Suppressor macrophage treated with lipopolysaccharide for 4 hours (primary cell): ENCODE measurements at regions not wholly inside any gene's neighbourhood (a gene's known extent, or its start where the extent isn't known, plus 50 kb on each side); places are given as distances from the start of the nearest gene placed in this dataset.

Experiments
- DNase-seq: peaks from one replicate; pipeline ENCODE4 v3.0.0-alpha.2; 2020

DNA sequence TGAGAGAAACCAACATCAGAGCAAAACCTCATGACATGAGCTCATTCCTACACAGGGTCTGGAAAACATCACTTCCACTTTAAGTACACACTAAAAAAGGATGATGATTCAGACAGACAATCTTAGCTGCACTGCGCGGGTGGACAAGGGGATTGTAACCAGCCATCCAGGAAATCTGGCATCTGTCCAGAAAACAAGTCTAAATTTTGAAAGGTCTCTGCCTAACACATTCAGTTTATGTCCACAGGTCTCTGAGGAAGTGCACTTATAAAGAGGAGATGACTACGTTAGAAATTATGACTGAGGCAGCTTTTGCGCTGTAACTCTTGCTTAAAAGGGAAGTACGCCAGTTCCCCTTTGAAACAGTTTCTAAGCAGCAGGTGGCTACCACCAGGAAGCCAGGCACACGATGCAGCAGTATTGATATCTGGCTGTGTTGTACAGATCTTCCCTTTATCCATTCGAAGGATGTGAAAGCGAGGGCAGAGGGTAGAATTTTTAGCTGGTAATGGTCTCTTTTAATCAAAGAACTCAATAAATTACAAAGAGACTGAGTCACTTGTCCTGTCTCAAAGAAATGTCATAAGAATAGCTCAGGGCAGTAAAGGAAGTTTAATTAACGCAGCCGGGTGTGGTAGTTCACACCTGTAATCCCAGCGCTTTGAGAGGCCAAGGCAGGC, 128.0 kb downstream of the SETD4 start:
- peak; percentile 98 for DNase-seq

- DNase-seq: no peak
These were observed 130.4 kb downstream of the SETD4 start for GRCh38 chr21:35929901-35930300.

GRCh38 chr21:35927262-35927661, 133.1 kb downstream of the SETD4 start:
- DNase-seq: no peak

DNA sequence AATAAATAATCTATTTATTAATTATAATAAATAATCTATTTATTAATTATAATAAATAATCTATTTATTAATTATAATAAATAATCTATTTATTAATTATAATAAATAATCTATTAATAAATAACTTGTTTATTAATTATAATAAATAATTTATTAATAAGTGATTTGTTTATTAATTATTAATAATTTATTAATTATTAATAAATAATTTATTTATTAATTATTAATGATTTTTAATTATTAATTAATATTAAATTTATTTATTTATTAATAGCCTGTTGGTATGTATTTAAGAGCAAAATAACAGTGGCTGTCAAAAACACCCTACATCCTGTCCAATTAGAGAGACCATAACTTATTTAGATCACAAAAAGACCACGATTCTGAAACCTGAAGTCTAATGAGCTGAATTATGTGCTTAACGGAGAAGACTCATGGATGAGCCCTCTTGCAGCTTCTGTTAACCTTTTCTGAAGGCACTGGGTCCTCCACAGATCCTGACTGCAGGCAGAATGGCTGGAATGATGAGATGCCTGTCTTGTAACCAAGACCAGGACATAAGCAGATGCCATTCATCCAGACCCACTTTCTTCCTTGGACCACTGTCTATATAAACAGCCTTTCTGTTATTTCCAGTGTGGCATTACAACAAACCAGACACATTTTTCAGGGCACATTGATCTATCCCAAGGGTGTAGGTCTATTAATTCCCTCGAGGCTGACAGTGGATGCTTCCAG, 134.2 kb downstream of the SETD4 start:
- no peak for DNase-seq

GRCh38 chr21:35925497-35925896, 134.8 kb downstream of the SETD4 start:
- DNase-seq: peak; percentile 26

DNA sequence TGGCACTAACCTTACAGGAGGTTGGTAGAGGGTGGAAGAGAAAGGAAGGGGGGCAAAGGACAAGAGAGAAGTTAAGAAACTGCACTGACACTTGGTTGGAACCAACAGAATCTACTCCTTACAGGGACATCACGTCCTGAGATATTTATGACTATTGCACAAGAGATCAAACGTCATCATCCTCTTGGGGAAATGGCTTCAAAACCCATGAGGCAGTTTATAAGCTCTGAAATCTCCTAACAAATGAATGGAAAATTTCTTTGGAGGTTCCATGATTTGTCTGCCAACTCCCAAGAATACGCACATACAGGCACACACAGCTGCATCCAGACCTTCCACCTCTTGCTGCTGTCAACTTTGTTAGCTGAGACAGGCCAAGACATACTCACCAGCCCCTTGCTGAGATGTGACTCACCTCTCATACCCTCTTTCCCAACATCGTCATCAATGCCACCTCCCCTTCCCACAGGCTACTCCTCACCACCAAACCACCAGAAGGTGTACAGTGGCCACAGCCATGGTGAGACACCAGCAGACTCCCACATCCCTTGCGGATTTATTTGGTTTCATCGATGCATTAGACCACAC, 135.5 kb downstream of the SETD4 start:
- peak; percentile 69 for DNase-seq

DNA sequence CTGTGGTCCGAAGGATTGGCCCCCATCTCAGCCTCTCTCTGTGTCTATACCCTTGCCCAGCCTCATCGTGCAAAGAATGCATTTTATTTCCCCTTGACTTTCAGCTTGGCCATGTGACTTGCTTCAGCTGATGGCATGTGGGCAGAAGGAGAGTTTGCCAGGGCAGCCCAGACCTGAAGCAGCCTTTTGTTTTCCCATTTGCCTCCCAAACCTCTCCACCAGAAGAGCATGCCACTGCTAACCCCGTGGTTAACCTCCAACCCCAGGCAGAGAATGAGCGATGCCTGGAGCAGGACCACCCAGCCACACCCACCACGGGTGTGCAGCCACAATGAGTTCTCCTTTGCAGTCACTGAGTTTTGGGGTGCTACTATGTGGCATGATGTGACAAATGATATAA, 136.4 kb downstream of the SETD4 start:
- DNase-seq: no peak

GRCh38 chr21:35922618-35923017, 137.7 kb downstream of the SETD4 start:
- DNase-seq: peak; percentile 42

- DNase-seq: no peak
These were observed 138.9 kb downstream of the SETD4 start for GRCh38 chr21:35921471-35921870.

DNA sequence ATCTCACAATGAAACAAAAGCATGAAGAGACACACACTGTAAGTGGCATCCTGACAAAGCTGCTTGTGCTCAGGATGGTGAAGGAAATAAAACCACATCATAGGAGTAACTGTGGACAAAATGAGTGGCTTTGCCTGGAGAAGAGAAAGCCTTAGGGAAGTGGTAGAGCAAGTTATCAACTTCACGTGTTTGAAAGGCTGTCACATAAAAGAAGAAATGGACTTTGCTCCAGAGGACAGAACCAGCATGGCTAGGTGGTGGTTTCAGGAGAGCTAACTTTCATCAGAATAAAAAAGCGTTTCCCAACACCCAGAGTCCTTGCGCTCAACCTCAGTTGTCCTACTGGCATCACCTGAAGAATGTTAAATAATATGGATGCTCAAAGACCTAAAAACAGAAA, 139.9 kb downstream of the SETD4 start:
- DNase-seq: no peak

DNA sequence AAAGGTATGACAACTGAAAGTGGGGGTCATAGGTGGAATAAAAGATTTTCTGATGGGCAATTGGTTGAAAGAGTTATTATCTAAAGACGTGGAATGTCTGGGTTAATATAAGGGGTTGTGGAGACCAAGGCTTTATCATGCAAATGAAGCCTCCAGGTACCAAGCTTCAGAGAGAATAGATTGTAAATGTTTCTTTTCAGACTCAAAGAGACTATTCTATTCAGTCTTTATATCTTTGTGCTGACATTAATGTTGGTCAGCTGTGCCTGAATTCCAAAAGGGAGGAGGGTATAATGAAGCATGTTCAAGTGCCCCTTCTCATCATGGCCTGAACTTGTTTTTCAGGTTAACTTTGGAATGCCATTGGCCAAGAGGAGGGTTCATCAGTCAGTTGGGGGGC, 145.3 kb downstream of the SETD4 start:
- no peak for DNase-seq

GRCh38 chr21:35911412-35912191, 148.7 kb downstream of the SETD4 start:
- DNase-seq: no peak

DNA sequence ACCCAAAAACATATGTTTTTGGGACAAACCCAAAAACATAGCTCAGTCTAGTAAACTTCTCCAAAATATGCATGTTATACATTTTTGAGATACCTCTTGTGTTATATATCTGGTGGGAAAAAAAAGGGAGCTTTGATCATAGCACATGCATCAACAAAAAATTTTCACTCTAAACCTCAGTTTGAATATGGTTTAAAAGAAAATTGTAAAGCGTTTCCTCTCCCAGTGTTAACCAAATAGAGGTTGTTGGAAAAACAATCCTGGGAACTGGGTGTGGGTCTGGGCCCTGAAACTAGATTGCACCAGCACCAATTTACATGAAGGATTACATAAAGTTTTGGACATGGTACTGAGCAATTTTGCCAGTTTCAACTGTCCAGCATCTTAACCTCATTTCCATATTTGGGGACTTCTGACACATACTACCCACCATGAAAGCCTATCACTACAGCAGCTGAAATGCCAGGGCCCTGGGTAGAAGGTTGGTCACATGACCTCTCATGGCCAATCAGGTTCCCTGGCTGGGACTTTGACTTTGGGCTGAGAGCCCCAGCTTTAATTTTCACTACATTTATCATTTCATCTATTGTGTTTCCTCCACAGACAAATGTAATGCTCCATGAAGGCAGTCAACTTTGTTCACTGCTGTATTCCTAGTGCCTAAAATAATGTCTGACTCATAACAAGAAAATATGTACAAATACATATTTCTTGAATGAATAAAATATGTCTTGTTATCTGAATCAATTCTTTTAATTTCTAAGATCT, 150.7 kb downstream of the SETD4 start:
- DNase-seq: no peak

GRCh38 chr21:35908311-35909078, 151.8 kb downstream of the SETD4 start:
- no peak for DNase-seq

- no peak for DNase-seq
These were observed 153.7 kb downstream of the SETD4 start for GRCh38 chr21:35906586-35906985.

DNA sequence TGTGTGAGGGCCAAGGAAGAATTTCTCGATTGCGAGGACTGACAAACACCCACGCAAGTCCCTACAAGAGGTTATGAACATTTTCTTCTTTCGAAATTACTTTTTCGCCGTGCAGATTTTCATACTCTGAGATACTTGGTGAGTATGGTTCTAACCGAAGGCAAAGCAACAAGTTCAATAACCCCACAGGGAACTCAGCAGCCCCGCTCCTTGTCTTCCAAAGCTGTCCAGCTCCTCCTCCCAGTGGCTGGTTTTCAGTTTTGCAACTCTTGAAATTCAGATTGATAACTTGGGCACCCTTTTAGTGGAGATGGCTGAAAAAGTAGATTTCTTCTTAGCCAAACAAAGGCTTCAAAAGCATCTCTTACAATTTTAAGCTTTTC, 154.4 kb downstream of the SETD4 start:
- DNase-seq: peak; percentile 5

- peak; percentile 38 for DNase-seq
These were observed 155.0 kb downstream of the SETD4 start for GRCh38 chr21:35905096-35905962.

GRCh38 chr21:35900539-35900938, 159.8 kb downstream of the SETD4 start:
- DNase-seq: no peak

- no peak for DNase-seq
These were observed 164.3 kb downstream of the SETD4 start for GRCh38 chr21:35896060-35896459.

DNA sequence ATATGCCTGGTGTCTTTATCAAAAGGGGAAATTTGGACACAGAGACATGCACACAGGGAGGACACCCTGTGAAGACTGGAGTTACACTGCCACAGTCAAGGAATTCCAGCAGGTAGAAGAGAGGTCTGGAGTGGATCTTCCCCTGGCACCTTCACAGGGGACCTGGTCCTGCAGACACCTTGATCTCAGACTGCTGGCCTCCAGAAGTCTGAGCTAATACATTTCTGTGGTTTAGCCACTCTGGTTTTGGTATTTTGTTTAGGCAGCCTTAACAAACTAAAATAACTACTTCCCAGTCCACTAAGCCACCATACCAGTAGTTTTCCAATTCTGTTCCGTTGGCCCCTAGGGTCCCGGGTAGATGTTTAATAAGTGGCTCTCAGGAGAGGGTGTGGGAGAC, 164.7 kb downstream of the SETD4 start:
- no peak for DNase-seq

DNA sequence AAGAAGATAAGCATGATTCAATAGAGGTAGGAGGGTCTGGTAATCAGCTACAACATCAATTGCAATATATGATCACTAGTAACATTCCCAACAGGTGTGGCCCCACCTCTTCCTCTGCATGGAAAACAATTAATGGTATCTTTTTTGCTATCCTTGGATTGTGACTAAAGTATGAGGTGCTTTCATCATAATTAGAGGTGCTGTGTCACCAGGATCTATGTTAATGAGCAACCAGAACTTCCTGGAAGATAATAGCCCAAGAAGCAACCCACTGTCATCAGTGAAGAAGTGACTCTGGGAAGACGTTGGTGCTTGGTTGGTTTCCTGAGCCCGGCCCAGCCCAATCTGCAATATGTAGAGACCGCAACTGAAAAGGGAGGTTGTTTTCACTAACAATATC, 167.2 kb downstream of the SETD4 start:
- no peak for DNase-seq
